NCI-H2107 treated with DMSO at 0.1 percent for 48 hours (cell line): ENCODE measurements at regions not wholly inside any gene's neighbourhood (a gene's known extent, or its start where the extent isn't known, plus 50 kb on each side); places are given as distances from the start of the nearest gene placed in this dataset.
"Not testable (repeated sequence)": the region's sequence is repeated elsewhere in the genome, so short reads cannot be mapped to it uniquely, and the experiment has no call there.

ENCODE experiments used
- DNase-seq: peaks from one replicate; lab custom pipeline; 2025; ENCODE audit not compliant: unreplicated experiment; lab: John Stamatoyannopoulos, UW

GRCh38 chr5:17121776-17122175 lies 95.7 kb upstream of the BASP1 start:
- DNase-seq, result no peak

GRCh38 chr5:17123010-17123409 lies 94.4 kb upstream of the BASP1 start:
- no peak for DNase-seq

DNA sequence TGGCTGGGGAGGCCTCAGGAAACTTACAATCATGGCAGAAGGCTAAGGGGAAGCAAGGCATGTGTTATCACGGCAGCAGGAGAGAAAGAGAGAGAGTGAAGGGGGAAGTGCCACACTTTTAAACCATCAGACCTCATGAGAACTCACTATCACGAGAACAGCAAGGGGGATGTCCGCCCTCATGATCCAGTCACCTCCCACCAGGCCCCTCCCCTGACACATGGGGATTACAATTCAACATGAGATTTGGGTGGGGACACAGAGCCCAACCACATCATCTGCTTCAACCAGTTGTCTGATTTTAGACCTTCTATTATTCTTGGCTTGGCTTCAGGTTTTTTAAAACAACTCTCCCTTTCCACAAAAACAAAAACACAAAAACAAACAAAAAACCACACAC lies 93.7 kb upstream of the BASP1 start:
- DNase-seq, result not testable (repeated sequence)

- DNase-seq, result no peak
Observed at GRCh38 chr5:17127743-17128231, 89.6 kb upstream of the BASP1 start.

- DNase-seq, result no peak
Observed at GRCh38 chr5:17129093-17129849, 88.2 kb upstream of the BASP1 start.

GRCh38 chr5:17130302-17130701 lies 87.1 kb upstream of the BASP1 start:
- DNase-seq, result not testable (repeated sequence)

DNA sequence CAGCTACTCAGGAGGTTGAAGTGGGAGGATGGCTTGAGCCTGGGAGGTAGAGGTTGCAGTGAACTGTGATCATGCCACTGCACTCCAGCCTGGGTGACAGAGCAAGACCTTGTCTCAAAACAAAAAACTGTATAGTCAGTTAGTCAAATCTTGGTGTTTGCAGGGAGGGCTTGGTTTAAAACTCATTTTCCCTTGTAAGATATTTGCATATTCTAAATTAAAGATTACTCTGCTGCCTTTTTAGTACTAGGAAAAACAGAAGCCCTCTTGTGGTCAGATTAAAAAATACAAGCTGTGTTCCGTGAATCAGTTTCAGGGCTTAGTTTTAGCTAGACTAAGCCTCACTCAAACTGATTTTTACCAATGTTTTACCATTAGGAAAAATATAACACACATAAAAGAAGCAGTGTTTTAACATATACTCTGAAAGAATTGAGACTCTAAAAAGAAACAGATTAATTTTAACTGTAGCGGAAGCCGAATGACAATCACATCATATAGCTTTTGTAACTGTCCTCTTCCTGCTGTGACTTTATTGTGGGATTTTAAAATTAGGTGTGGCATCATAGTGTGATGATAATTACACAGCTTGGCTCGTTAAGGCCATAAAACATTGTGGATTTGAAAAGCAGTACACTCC lies 84.9 kb upstream of the BASP1 start:
- peak; percentile 10 for DNase-seq

- DNase-seq, result no peak
Observed at GRCh38 chr5:17135050-17135449, 82.4 kb upstream of the BASP1 start.

DNA sequence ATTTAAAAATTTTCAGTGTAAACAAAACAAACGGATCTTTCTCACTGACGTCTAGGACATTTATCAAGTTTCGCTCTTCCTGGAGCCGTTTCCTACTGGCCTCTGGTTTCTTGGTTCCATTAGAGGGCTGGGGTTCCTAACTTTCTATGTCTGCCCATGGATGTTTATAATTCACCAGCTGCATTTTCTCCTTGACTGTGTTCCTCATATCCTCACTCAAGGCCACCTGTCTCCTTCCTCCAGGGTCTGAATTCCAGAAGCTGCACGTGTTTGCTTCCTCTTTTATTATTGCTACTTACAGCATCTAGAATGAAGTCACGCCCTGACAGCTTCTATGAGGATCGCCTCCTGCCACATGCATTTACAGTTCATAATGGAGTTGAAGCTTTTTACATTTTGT lies 74.1 kb upstream of the BASP1 start:
- DNase-seq, result no peak

DNA sequence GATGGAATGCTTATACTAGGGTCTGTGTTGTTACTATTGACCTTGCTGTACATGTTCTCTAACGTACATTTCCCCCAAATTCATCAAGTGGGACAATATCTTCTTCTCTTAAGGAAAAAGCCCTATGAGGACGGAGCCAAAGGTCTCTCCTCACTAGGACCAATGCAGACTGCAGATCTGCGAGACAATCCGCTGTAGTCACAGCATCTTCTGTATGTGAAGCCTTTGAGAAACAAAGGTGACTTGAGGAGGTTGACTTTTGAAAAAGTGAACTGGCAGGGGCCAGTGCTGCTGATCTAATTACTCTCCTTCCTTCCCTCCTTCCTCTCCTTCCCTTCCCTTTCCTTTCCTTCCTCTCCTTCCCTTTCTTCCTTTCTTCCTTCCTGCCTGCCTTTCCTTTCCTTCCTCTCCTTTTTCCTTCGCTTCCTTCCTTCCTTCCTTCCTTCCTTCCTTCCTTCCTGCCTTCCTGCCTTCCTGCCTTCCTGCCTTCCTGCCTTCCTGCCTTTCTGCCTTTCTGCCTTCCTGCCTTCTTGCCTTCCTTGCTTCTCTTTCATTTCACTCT lies 71.1 kb upstream of the BASP1 start:
- DNase-seq, result no peak

- DNase-seq, result no peak
Observed at GRCh38 chr5:17147170-17147569, 70.3 kb upstream of the BASP1 start.

- no peak for DNase-seq
Observed at GRCh38 chr5:17147617-17148016, 69.8 kb upstream of the BASP1 start.

DNA sequence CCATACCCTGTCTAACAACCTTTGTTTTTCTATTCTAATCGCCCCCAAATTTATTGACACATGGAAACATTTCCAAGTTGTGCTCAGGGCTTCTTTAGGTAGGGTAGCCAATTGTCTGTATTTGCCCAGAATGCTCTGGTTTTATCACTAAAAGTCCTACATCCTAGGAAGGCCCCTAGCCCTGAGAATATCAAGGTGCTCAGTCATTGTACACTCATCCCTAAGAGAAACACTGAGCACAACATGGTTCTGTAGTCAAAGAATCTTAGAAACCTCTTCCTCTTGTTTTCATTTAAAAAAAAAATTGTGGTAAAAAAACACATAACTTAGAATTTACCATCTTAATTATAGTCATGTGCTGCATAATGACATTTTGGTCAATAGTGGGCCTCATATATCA lies 69.0 kb upstream of the BASP1 start:
- DNase-seq, result no peak

GRCh38 chr5:17149786-17150185 lies 67.6 kb upstream of the BASP1 start:
- DNase-seq, result no peak

- DNase-seq, result no peak
Observed at GRCh38 chr5:17150531-17150930, 66.9 kb upstream of the BASP1 start.

GRCh38 chr5:17151686-17152085 lies 65.7 kb upstream of the BASP1 start:
- no peak for DNase-seq

DNA sequence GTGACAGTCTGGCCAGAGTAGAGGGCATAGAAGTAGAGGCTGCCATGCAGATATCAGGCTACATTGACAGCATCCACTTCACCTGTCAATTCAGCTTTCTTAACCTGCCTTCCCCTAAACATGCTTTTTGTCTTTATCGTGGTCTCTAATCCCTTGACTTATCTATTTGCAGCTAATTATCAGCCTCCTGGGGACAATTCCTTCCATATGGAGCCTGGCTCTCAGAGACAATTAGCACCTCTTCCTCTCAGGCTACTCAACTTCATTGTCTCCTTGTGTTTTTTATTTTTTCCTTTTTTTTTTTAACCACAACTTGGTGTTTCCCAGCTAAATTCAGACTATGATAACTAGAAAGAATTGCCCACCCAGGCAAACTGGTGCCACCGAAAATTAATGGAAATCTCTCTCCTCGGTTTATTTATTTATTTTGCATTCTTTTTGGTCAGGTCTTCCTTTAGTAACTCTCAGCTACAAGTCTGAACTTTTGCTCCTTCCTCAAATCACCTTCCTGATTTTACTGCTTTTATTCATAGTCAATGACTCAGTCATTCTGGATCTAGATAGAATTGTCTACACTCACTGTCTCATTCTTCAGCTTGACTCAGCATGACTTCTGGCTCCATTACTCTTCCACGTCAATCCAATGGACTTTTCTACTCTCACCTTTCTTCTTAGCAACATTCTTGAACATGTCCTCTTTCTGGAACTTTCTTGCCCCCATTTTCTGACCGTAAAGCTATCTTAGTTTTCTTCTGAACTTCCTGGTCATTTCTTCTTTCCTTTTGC lies 63.0 kb upstream of the BASP1 start:
- DNase-seq, result no peak

DNA sequence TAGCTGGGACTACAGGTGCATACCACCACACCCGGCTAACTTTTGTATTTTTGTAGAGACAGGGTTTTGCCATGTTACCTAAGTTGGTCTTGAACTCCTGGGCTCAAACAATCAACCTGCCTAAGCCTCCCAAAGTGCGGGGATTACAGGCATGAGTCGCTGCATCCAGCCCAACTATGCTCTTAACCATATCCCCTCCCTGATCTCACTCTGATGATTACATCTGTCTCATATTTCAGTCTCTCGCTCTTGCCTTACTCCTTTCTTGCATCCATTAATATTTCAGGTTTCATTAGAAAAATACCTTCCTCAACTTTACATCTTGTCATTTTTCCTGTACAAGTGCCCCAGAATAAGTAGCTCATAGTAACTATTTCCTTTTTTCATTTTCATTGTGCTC lies 61.0 kb upstream of the BASP1 start:
- DNase-seq, result no peak

DNA sequence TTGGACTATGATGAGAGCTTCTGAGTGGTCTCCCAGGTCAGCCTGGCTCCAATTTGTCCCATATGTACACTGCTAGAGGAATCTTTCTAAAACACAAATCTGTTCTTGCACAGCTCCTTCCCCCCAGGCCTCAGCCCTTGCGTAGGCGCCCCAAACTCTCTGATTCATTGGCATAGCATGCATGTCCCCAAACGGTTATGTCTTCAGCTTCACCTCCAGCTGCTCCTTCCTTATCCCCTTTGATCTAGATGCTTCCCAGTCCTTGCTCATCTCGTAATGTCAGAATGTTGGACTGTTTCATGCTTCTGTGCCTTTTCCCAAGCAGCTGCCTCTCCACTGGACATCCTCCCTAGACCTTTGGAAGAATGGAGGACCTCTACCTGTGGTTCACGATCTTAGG lies 60.1 kb upstream of the BASP1 start:
- no peak for DNase-seq

- DNase-seq, result no peak
Observed at GRCh38 chr5:17157916-17158529, 59.4 kb upstream of the BASP1 start.

GRCh38 chr5:17160756-17161040 lies 56.7 kb upstream of the BASP1 start:
- no peak for DNase-seq
